ENCODE measurements at regions not wholly inside any gene's neighbourhood (a gene's known extent, or its start where the extent isn't known, plus 50 kb on each side); places are given as distances from the start of the nearest gene placed in this dataset.

- no peak for TF ChIP-seq EP300 (IDR thresholded peaks at IDR 0.05)
- TF ChIP-seq, protein P1, sequence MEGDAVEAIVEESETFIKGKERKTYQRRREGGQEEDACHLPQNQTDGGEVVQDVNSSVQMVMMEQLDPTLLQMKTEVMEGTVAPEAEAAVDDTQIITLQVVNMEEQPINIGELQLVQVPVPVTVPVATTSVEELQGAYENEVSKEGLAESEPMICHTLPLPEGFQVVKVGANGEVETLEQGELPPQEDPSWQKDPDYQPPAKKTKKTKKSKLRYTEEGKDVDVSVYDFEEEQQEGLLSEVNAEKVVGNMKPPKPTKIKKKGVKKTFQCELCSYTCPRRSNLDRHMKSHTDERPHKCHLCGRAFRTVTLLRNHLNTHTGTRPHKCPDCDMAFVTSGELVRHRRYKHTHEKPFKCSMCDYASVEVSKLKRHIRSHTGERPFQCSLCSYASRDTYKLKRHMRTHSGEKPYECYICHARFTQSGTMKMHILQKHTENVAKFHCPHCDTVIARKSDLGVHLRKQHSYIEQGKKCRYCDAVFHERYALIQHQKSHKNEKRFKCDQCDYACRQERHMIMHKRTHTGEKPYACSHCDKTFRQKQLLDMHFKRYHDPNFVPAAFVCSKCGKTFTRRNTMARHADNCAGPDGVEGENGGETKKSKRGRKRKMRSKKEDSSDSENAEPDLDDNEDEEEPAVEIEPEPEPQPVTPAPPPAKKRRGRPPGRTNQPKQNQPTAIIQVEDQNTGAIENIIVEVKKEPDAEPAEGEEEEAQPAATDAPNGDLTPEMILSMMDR (IDR thresholded peaks at IDR 0.05): no peak
Observed at GRCh38 chr4:165613581-165613980, 234.8 kb downstream of the CPE start.
